Gastrocnemius medialis (tissue), 4 donors: ENCODE measurements at regions not wholly inside any gene's neighbourhood (a gene's known extent, or its start where the extent isn't known, plus 50 kb on each side); places are given as distances from the start of the nearest gene placed in this dataset.

Experiments
- ATAC-seq, 2 donors: fragments of 150-250 bp; one replicate each; pipeline ENCODE4 v1.9.1; 2016
- DNase-seq, 2 donors: peaks; one replicate each; pipeline ENCODE4 v3.0.0-alpha.2; 2019
- H3K27ac ChIP-seq, 4 donors: fragments of 200-600 bp; sonication (generic); 1 replicate in 1 of 4; 2 replicates in 3 of 4; pipeline ENCODE4 v1.5.1; 2016 to 2018; ENCODE audit warnings: mild to moderate bottlenecking in 2 of 4, moderate library complexity in 1 of 4
- H3K27me3 ChIP-seq, 3 donors: fragments of 200-600 bp; sonication (generic) in 2 of 3; 1 replicate in 1 of 3; 2 replicates in 2 of 3; pipeline versions ENCODE4 v1.5.1 to v1.6.0; 2016 to 2019; ENCODE audit warnings: mild to moderate bottlenecking in 1 of 3, moderate library complexity in 1 of 3
- H3K36me3 ChIP-seq, 2 donors: fragments of 200-600 bp; sonication (generic) in 1 of 2; one replicate each; pipeline ENCODE4 v1.5.1; 2017 to 2018
- H3K4me1 ChIP-seq, 2 donors: fragments of 200-600 bp; sonication (generic) in 1 of 2; one replicate each; pipeline ENCODE4 v1.5.1; 2016 to 2017; ENCODE audit warnings: mild to moderate bottlenecking in 2 of 2
- H3K4me3 ChIP-seq, 4 donors: fragments of 200-600 bp; sonication (generic) in 3 of 4; 1 replicate in 1 of 4; 2 replicates in 3 of 4; pipeline ENCODE4 v1.5.1; 2016 to 2019; ENCODE audit warnings: mild to moderate bottlenecking in 2 of 4
- H3K9me3 ChIP-seq, 3 donors: fragments of 200-600 bp; sonication (generic) in 2 of 3; 1 replicate in 1 of 3; 2 replicates in 2 of 3; pipeline ENCODE4 v1.5.1; 2016 to 2019
- POLR2A ChIP-seq, 2 donors: fragments of 450-650 bp; IDR thresholded peaks; one replicate each; pipeline ENCODE4 v1.6.1; 2017; ENCODE audit warnings: antibody characterized with exemption in 2 of 2, mild to moderate bottlenecking in 2 of 2, moderate library complexity in 2 of 2
- in situ Hi-C, 4 donors: fragments of 200-750 bp; cut with MboI; loops; one replicate each; pipeline versions ENCODE4 v1.15.0 to v1.8.0; 2017; ENCODE audit warnings: low sequenced_read_pairs in 4 of 4
- intact Hi-C: fragments of 100-400 bp; cut with DNase I; formaldehyde crosslinking; loops from one replicate; pipeline ENCODE4 v1.15.1; 2023; ENCODE audit warnings: low total_unique reads
- TF ChIP-seq, protein P1 (sequence below), 5 experiments: fragments of 450-650 bp in 3 of 5; fragments of 200-600 bp in 2 of 5; sonication (generic) in 2 of 5; IDR thresholded peaks in 4 of 5; conservative IDR thresholded peaks in 1 of 5; 1 replicate in 4 of 5; 2 replicates in 1 of 5; pipeline ENCODE4 v1.5.1; 2016 to 2019; ENCODE audit warnings: antibody characterized with exemption in 5 of 5, mild to moderate bottlenecking in 3 of 5, moderate library complexity in 3 of 5

DNA sequence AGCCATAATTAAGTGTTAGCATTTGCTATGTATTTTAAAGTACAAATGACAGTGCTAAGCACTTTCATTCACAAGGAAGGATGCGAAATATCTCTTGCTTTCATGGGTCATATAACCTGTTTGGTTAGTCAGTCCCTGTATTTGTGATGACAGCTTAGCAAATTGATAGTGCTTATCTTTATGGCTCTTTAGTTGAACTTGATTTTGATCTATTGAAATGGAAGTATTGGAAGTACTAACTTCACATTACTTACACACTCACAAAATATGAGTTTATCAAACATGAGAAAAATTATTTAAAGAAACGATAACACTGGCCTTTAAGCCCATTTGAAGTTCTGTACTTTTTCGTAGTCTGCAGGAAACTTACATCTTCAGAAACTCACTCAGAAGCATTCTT, 97.4 kb upstream of the NEUROD1 start:
- Histone ChIP-seq H3K4me3 (no peak overlapping the region), H3K27me3 (no peaks in the 10 kb centered on the region), H3K4me1 (no peaks in the 10 kb centered on the region), H3K27ac (no peak overlapping the region), H3K9me3 (no peaks in the 10 kb centered on the region), H3K36me3 (no peaks in the 10 kb centered on the region)
- in situ Hi-C loops (no loop called here), intact Hi-C loops (no loop called here)
- DNase-seq (no peak), ATAC-seq (no peak)
- TF ChIP-seq, protein P1, sequence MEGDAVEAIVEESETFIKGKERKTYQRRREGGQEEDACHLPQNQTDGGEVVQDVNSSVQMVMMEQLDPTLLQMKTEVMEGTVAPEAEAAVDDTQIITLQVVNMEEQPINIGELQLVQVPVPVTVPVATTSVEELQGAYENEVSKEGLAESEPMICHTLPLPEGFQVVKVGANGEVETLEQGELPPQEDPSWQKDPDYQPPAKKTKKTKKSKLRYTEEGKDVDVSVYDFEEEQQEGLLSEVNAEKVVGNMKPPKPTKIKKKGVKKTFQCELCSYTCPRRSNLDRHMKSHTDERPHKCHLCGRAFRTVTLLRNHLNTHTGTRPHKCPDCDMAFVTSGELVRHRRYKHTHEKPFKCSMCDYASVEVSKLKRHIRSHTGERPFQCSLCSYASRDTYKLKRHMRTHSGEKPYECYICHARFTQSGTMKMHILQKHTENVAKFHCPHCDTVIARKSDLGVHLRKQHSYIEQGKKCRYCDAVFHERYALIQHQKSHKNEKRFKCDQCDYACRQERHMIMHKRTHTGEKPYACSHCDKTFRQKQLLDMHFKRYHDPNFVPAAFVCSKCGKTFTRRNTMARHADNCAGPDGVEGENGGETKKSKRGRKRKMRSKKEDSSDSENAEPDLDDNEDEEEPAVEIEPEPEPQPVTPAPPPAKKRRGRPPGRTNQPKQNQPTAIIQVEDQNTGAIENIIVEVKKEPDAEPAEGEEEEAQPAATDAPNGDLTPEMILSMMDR (IDR thresholded peaks at IDR 0.05 in 4 of 5, conservative IDR thresholded peaks at IDR 0.05 in 1 of 5) = no peak
- no peak for TF ChIP-seq POLR2A (IDR thresholded peaks at IDR 0.05)

DNA sequence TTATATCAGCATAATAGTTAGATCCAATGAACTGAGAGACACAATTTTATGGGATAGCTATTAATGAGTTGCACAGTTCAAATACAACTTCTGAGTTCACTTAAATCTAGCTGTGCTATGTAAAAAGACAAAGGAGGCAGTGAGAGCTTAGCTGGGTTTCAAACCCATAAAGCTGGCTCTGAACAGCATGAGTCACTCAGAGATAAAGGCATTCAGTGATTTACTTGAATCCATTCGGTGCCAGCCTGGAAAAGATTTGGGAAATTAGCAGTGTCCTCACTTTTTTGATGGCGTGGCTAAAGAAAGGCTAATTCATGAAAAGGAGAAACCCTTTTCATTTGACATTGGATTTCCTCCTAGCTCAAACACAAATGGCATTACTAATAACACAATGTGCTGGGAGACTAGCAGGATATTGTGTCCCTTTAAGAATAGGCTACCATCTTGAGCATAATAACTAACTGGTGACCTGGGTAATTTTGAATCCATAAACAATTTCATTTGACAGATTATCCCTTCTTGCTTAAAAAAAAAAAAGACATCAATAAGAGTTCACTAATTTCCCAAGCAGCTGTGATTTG, 98.4 kb upstream of the NEUROD1 start:
- TF ChIP-seq, protein P1 (IDR thresholded peaks at IDR 0.05 in 4 of 5, conservative IDR thresholded peaks at IDR 0.05 in 1 of 5) = no peak
- TF ChIP-seq POLR2A (IDR thresholded peaks at IDR 0.05) = no peak
- Histone ChIP-seq H3K4me3 (no peak overlapping the region), H3K27me3 (no peaks in the 10 kb centered on the region), H3K9me3 (no peaks in the 10 kb centered on the region), H3K4me1 (no peaks in the 10 kb centered on the region), H3K27ac (no peak overlapping the region), H3K36me3 (no peaks in the 10 kb centered on the region)
- intact Hi-C loops = no loop called here
- ATAC-seq (no peak), DNase-seq (no peak)
- in situ Hi-C loops = no loop called here

DNA sequence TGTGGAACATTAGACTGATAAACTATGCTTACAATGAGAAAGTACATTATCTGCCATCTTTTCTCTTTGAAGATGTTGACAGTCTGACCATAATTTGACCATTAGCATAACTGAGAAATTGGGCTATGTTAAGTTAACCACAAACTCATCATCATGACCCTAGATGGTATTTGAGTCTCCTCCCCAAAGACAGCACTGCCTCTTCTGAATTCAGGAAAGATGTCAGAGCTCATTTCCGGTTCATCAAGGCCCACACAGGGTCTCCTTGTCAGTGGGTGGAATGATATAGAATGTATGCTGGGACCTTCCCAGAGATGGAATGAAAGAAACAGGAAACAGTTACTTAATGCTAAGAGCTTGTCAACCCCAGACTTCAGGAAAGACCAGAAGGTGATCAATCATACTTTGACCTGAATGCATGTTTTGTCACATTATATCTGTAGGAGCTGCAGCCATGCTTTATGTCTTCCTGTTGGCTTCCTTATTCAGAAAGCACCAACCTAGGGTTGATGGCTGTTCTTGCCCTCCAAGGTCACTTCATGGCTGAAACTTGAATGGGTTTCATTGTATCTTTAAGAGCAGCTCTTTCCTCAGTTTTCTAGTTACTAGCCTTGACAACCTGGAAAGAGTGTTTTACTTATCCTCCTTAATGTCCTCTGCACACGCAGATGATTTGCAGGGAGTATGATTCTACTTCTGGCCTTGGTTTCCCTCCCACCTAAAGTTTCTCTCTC, 99.1 kb upstream of the NEUROD1 start:
- H3K36me3 ChIP-seq = no peaks in the 10 kb centered on the region
- no peaks in the 10 kb centered on the region for H3K9me3 ChIP-seq
- TF ChIP-seq, protein P1 (IDR thresholded peaks at IDR 0.05 in 4 of 5, conservative IDR thresholded peaks at IDR 0.05 in 1 of 5) = no peak
- no peak for TF ChIP-seq POLR2A (IDR thresholded peaks at IDR 0.05)
- no peak overlapping the region for H3K27ac ChIP-seq
- H3K27me3 ChIP-seq = no peaks in the 10 kb centered on the region
- intact Hi-C loops = no loop called here
- no peak overlapping the region for H3K4me3 ChIP-seq
- no peaks in the 10 kb centered on the region for H3K4me1 ChIP-seq
- DNase-seq = no peak
- in situ Hi-C loops = no loop called here
- ATAC-seq = no peak

DNA sequence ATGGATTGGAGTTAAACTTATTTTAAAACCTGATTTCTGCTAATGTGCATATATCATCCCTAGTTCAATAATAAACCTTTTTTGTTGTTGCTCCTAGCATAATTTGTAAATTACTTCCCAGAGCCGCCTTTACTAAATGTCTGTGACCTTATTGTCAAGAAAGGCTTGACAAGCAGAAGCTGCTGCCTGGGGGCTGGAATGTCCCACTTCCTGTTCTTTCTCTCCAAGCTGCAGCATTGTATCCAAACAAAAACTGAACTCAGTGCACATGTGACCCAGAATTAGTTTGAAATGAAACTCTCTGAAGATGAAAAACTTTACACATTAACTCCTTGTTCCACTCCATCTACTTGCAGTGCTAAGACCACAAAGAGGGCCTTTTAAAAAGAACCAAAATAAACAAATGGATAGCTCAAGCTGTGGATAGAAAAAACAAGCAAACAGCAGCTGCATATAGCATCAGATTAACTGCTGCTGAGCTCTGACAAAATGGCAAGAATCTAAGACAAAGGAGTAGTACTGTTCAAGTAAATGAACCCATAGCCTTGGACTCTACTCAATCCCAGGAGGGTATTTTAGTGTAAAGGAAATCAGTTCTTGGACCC, 99.8 kb upstream of the NEUROD1 start:
- ATAC-seq (no peak), DNase-seq (no peak)
- no peaks in the 10 kb centered on the region for H3K4me1 ChIP-seq
- H3K4me3 ChIP-seq = no peak overlapping the region
- no peaks in the 10 kb centered on the region for H3K27me3 ChIP-seq
- no peak overlapping the region for H3K27ac ChIP-seq
- no peaks in the 10 kb centered on the region for H3K9me3 ChIP-seq
- TF ChIP-seq POLR2A (IDR thresholded peaks at IDR 0.05) = no peak
- TF ChIP-seq, protein P1 (IDR thresholded peaks at IDR 0.05 in 4 of 5, conservative IDR thresholded peaks at IDR 0.05 in 1 of 5) = no peak
- in situ Hi-C loops = no loop called here
- no peaks in the 10 kb centered on the region for H3K36me3 ChIP-seq
- intact Hi-C loops = no loop called here
